ENCODE measurements at regions not wholly inside any gene's neighbourhood (a gene's known extent, or its start where the extent isn't known, plus 50 kb on each side); places are given as distances from the start of the nearest gene placed in this dataset.

DNA sequence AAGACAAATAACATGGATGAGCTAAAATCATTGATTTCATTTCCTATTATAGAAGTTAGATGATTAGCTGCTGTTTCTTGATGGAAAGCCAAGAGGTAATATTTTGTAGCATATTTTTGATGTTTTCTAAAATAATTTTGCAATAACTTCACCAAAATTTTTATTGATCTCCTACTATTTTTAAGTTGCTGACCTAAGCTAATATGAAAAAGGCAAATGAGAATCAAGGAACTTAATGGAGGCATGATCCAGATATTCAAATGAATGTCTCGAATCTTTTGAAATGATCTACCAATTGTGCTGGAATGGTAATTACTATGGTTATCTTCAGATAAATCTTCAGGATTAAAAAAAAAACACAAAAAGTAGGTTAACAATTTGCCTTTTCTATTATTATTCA is 1591.4 kb upstream of the PCDH7 start:
- no peak for DNase-seq (ENCODE audit: low read depth)
- Histone ChIP-seq H3K36me3 (ENCODE audit: insufficient read depth, low read length) (no peaks in the 10 kb centered on the region), H3K9ac (ENCODE audit: low read length) (no peak overlapping the region), H3K27me3 (ENCODE audit: insufficient read depth, low read length) (no peaks in the 10 kb centered on the region), H3K79me2 (ENCODE audit: insufficient read depth, low read length) (no peaks in the 10 kb centered on the region), H3K4me2 (ENCODE audit: low read length) (no peak overlapping the region), H3K27ac (ENCODE audit: low read depth, low read length) (no peak overlapping the region), H3K4me1 (ENCODE audit: insufficient read depth, low read length) (no peaks in the 10 kb centered on the region), H3K4me3 (ENCODE audit: insufficient read depth, low read depth, low read length) (no peak overlapping the region), H3K9me3 (ENCODE audit: insufficient read depth, low read depth, low read length) (no peaks in the 10 kb centered on the region), H4K20me1 (ENCODE audit: insufficient read depth, low read length) (no peaks in the 10 kb centered on the region), H2AFZ (ENCODE audit: low read depth, low read length) (no peak overlapping the region)
- Mint-ChIP-seq H3K9me3 (ENCODE audit: unreplicated experiment) (peaks cover 2% of the 10 kb centered on the region), H3K4me3 (ENCODE audit: unreplicated experiment) (no peak overlapping the region), H3K27me3 (ENCODE audit: low read depth, unreplicated experiment) (no peaks in the 10 kb centered on the region), H3K27ac (ENCODE audit: unreplicated experiment) (no peak overlapping the region), H3K36me3 (ENCODE audit: low read depth, unreplicated experiment) (no peaks in the 10 kb centered on the region), H3K4me1 (ENCODE audit: low read depth, unreplicated experiment) (no peaks in the 10 kb centered on the region)
- no peak for FAIRE-seq
- no peak for TF ChIP-seq EZH2 (IDR thresholded peaks at IDR 0.05; ENCODE audit: insufficient read depth, low read length)
- TF ChIP-seq, protein P1, sequence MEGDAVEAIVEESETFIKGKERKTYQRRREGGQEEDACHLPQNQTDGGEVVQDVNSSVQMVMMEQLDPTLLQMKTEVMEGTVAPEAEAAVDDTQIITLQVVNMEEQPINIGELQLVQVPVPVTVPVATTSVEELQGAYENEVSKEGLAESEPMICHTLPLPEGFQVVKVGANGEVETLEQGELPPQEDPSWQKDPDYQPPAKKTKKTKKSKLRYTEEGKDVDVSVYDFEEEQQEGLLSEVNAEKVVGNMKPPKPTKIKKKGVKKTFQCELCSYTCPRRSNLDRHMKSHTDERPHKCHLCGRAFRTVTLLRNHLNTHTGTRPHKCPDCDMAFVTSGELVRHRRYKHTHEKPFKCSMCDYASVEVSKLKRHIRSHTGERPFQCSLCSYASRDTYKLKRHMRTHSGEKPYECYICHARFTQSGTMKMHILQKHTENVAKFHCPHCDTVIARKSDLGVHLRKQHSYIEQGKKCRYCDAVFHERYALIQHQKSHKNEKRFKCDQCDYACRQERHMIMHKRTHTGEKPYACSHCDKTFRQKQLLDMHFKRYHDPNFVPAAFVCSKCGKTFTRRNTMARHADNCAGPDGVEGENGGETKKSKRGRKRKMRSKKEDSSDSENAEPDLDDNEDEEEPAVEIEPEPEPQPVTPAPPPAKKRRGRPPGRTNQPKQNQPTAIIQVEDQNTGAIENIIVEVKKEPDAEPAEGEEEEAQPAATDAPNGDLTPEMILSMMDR (IDR thresholded peaks at IDR 0.05; ENCODE audit: insufficient read depth, low read depth, low read length) = no peak

DNA sequence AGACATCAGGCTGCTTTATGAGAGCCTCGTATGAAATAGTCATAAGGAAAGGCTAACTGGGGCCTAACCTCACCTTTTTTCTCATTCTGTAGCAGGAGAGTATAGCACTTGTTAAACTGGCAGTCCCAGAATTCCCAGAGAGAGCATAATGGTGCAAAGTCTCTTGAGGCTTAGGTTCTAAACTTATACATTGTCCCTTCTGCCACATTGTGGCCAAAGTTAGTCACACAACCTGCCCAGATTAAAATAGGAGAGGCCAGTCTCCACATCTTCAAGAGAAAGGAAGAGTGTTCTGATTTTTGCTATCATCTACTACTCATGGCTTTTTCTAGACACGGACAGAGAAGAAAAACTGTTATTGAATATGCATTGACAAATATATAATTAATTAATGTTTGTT is 1588.9 kb upstream of the PCDH7 start:
- Histone ChIP-seq H3K9me3 (ENCODE audit: insufficient read depth, low read depth, low read length) (no peaks in the 10 kb centered on the region), H4K20me1 (ENCODE audit: insufficient read depth, low read length) (no peaks in the 10 kb centered on the region), H3K27me3 (ENCODE audit: insufficient read depth, low read length) (no peaks in the 10 kb centered on the region), H3K4me1 (ENCODE audit: insufficient read depth, low read length) (no peaks in the 10 kb centered on the region), H3K27ac (ENCODE audit: low read depth, low read length) (no peak overlapping the region), H3K4me2 (ENCODE audit: low read length) (no peak overlapping the region), H3K36me3 (ENCODE audit: insufficient read depth, low read length) (no peaks in the 10 kb centered on the region), H2AFZ (ENCODE audit: low read depth, low read length) (no peak overlapping the region), H3K79me2 (ENCODE audit: insufficient read depth, low read length) (no peaks in the 10 kb centered on the region), H3K4me3 (ENCODE audit: insufficient read depth, low read depth, low read length) (no peak overlapping the region), H3K9ac (ENCODE audit: low read length) (no peak overlapping the region)
- FAIRE-seq (no peak), DNase-seq (ENCODE audit: low read depth) (no peak)
- no peak overlapping the region for H3K4me3 Mint-ChIP-seq (ENCODE audit: unreplicated experiment)
- TF ChIP-seq EZH2 (IDR thresholded peaks at IDR 0.05; ENCODE audit: insufficient read depth, low read length) = no peak
- TF ChIP-seq, protein P1 (IDR thresholded peaks at IDR 0.05; ENCODE audit: insufficient read depth, low read depth, low read length) = no peak
- no peak overlapping the region for H3K27ac Mint-ChIP-seq (ENCODE audit: unreplicated experiment)
- no peaks in the 10 kb centered on the region for H3K27me3 Mint-ChIP-seq (ENCODE audit: low read depth, unreplicated experiment)
- H3K9me3 Mint-ChIP-seq (ENCODE audit: unreplicated experiment) = peaks cover 2% of the 10 kb centered on the region
- no peaks in the 10 kb centered on the region for H3K4me1 Mint-ChIP-seq (ENCODE audit: low read depth, unreplicated experiment)
- H3K36me3 Mint-ChIP-seq (ENCODE audit: low read depth, unreplicated experiment) = no peaks in the 10 kb centered on the region

DNA sequence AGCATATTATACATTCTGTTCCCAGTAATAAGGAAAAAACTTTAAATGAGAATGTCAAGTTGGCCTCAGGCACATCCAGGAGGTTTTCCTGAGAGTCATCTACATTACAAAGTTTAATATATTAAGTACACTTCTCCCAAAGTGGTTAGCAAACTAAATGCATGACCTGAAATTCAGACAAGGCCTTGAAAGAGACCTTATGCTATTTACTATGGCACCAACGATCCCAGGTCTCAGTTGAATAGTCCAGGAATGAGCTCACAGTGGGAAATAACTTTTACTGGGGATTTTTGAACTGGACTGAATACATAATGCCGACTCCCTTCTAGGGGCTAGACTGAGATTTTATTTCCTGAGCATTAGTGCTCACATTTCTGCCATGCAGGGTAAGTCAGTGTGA is 1577.5 kb upstream of the PCDH7 start:
- Histone ChIP-seq H3K27me3 (ENCODE audit: insufficient read depth, low read length) (no peaks in the 10 kb centered on the region), H3K9me3 (ENCODE audit: insufficient read depth, low read depth, low read length) (no peaks in the 10 kb centered on the region), H3K4me2 (ENCODE audit: low read length) (no peak overlapping the region), H3K9ac (ENCODE audit: low read length) (no peak overlapping the region), H3K79me2 (ENCODE audit: insufficient read depth, low read length) (no peaks in the 10 kb centered on the region), H3K27ac (ENCODE audit: low read depth, low read length) (no peak overlapping the region), H3K4me3 (ENCODE audit: insufficient read depth, low read depth, low read length) (no peak overlapping the region), H2AFZ (ENCODE audit: low read depth, low read length) (no peak overlapping the region), H3K36me3 (ENCODE audit: insufficient read depth, low read length) (no peaks in the 10 kb centered on the region), H3K4me1 (ENCODE audit: insufficient read depth, low read length) (no peaks in the 10 kb centered on the region), H4K20me1 (ENCODE audit: insufficient read depth, low read length) (no peaks in the 10 kb centered on the region)
- Mint-ChIP-seq H3K27me3 (ENCODE audit: low read depth, unreplicated experiment) (no peaks in the 10 kb centered on the region), H3K27ac (ENCODE audit: unreplicated experiment) (no peak overlapping the region), H3K36me3 (ENCODE audit: low read depth, unreplicated experiment) (no peaks in the 10 kb centered on the region), H3K4me3 (ENCODE audit: unreplicated experiment) (no peak overlapping the region), H3K9me3 (ENCODE audit: unreplicated experiment) (no peaks in the 10 kb centered on the region), H3K4me1 (ENCODE audit: low read depth, unreplicated experiment) (no peaks in the 10 kb centered on the region)
- DNase-seq (ENCODE audit: low read depth) = no peak
- no peak for FAIRE-seq
- TF ChIP-seq, protein P1 (IDR thresholded peaks at IDR 0.05; ENCODE audit: insufficient read depth, low read depth, low read length) = no peak
- TF ChIP-seq EZH2 (IDR thresholded peaks at IDR 0.05; ENCODE audit: insufficient read depth, low read length) = no peak

All from astrocyte (in vitro differentiated cells and primary cell).